Testis (tissue), 2 donors: ENCODE measurements at regions not wholly inside any gene's neighbourhood (a gene's known extent, or its start where the extent isn't known, plus 50 kb on each side); places are given as distances from the start of the nearest gene placed in this dataset.

Experiments used
- DNase-seq: peaks from one replicate; pipeline ENCODE4 v3.0.0-alpha.2; 2019
- H3K27ac ChIP-seq, 2 donors: fragments of 200-600 bp; sonication (generic); one replicate each; pipeline ENCODE4 v1.5.1; 2019
- H3K27me3 ChIP-seq: fragments of 200-600 bp; sonication (generic); one replicate; pipeline ENCODE4 v1.5.1; 2019
- H3K36me3 ChIP-seq: fragments of 200-600 bp; sonication (generic); one replicate; pipeline ENCODE4 v1.5.1; 2017; ENCODE audit warnings: low read depth; ENCODE audit errors: missing control alignments
- H3K4me1 ChIP-seq: fragments of 200-600 bp; sonication (generic); one replicate; pipeline ENCODE4 v1.5.1; 2019
- H3K4me3 ChIP-seq, 2 donors: fragments of 200-600 bp; sonication (generic); one replicate each; pipeline ENCODE4 v1.5.1; 2017 to 2019
- H3K9me3 ChIP-seq: fragments of 200-600 bp; sonication (generic); one replicate; pipeline ENCODE4 v1.5.1; 2017
- CTCF ChIP-seq, 3 experiments: fragments of 450-650 bp in 2 of 3; fragments of 200-600 bp in 1 of 3; sonication (generic) in 1 of 3; IDR thresholded peaks; one replicate each; pipeline ENCODE4 v1.5.1; 2016 to 2019; ENCODE audit warnings: antibody characterized with exemption in 3 of 3, mild to moderate bottlenecking in 2 of 3, moderate library complexity in 1 of 3
- POLR2A ChIP-seq: fragments of 450-650 bp; IDR thresholded peaks from one replicate; pipeline ENCODE4 v1.6.1; 2017; ENCODE audit warnings: antibody characterized with exemption, mild to moderate bottlenecking, moderate library complexity
- WGBS, 2 donors: methylation state at CpG; one replicate each; pipeline ENCODE4 v1.1.5; 2018; 5-methylcytosine and 5-hydroxymethylcytosine counted together
- intact Hi-C: fragments of 100-400 bp; cut with DNase I; formaldehyde crosslinking; loops from one replicate; pipeline ENCODE4 v1.15.1; 2023; ENCODE audit warnings: low total_unique reads

- Histone ChIP-seq H3K27me3 (no peaks in the 10 kb centered on the region), H3K4me1 (no peaks in the 10 kb centered on the region), H3K36me3 (no peaks in the 10 kb centered on the region), H3K9me3 (no peaks in the 10 kb centered on the region), H3K4me3 (no peak overlapping the region), H3K27ac (no peak overlapping the region)
- intact Hi-C loops = no loop called here
- 53 to 70% methylated on average over 7 of the region's 7 CpGs for WGBS, 2 donors
- TF ChIP-seq POLR2A = no peak
- TF ChIP-seq CTCF (IDR thresholded peaks at IDR 0.05) = no peak
- peak; percentile 28 for DNase-seq
These were observed 187.6 kb upstream of the GRAMD2B start for GRCh38 chr5:126235628-126236027.

- no peak overlapping the region for H3K4me3 ChIP-seq
- WGBS, 2 donors = 84 to 89% methylated on average over 2 of the region's 2 CpGs
- H3K27me3 ChIP-seq = no peaks in the 10 kb centered on the region
- intact Hi-C loops = no loop called here
- TF ChIP-seq CTCF (IDR thresholded peaks at IDR 0.05) (no peak), POLR2A (no peak)
- no peaks in the 10 kb centered on the region for H3K36me3 ChIP-seq
- DNase-seq = no peak
- H3K27ac ChIP-seq = no peak overlapping the region
- H3K4me1 ChIP-seq = no peaks in the 10 kb centered on the region
- no peaks in the 10 kb centered on the region for H3K9me3 ChIP-seq
These were observed 186.2 kb upstream of the GRAMD2B start for GRCh38 chr5:126236994-126237393.

GRCh38 chr5:126248611-126249010 lies 174.6 kb upstream of the GRAMD2B start:
- H3K4me3 ChIP-seq = no peak overlapping the region
- H3K27ac ChIP-seq = no peak overlapping the region
- 77 to 93% methylated on average over 1 of the region's 1 CpG for WGBS, 2 donors
- H3K4me1 ChIP-seq = no peaks in the 10 kb centered on the region
- H3K36me3 ChIP-seq = no peaks in the 10 kb centered on the region
- DNase-seq = no peak
- TF ChIP-seq CTCF (IDR thresholded peaks at IDR 0.05) (no peak), POLR2A (no peak)
- no peaks in the 10 kb centered on the region for H3K9me3 ChIP-seq
- no peaks in the 10 kb centered on the region for H3K27me3 ChIP-seq
- intact Hi-C loops = no loop called here

GRCh38 chr5:126251024-126251423 lies 172.2 kb upstream of the GRAMD2B start:
- no peaks in the 10 kb centered on the region for H3K4me1 ChIP-seq
- H3K27ac ChIP-seq = no peak overlapping the region
- 75 to 78% methylated on average over 3 of the region's 3 CpGs for WGBS, 2 donors
- intact Hi-C loops = no loop called here
- no peak overlapping the region for H3K4me3 ChIP-seq
- DNase-seq = no peak
- TF ChIP-seq CTCF (IDR thresholded peaks at IDR 0.05) = no peak
- no peak for TF ChIP-seq POLR2A
- H3K9me3 ChIP-seq = no peaks in the 10 kb centered on the region
- no peaks in the 10 kb centered on the region for H3K27me3 ChIP-seq
- H3K36me3 ChIP-seq = no peaks in the 10 kb centered on the region

- Histone ChIP-seq H3K27ac (no peak overlapping the region), H3K4me3 (no peak overlapping the region), H3K9me3 (no peaks in the 10 kb centered on the region), H3K36me3 (no peaks in the 10 kb centered on the region), H3K27me3 (no peaks in the 10 kb centered on the region), H3K4me1 (no peaks in the 10 kb centered on the region)
- intact Hi-C loops = no loop called here
- TF ChIP-seq POLR2A = no peak
- DNase-seq = no peak
- 84% methylated on average over 1 of the region's 1 CpG for WGBS, 2 donors
These were observed 169.8 kb upstream of the GRAMD2B start for GRCh38 chr5:126253406-126253805.
